Stimulated activated CD8-positive, alpha-beta memory T cell treated with anti-CD3 and anti-CD28 coated beads, Interleukin-12 subunit alpha, Interleukin-12 subunit beta, amount 100 ng/mL, for 24 hours (primary cell): ENCODE measurements at regions not wholly inside any gene's neighbourhood (a gene's known extent, or its start where the extent isn't known, plus 50 kb on each side); places are given as distances from the start of the nearest gene placed in this dataset.

ENCODE experiments used
- DNase-seq: peaks from one replicate; pipeline ENCODE4 v3.0.0-alpha.2; 2020; ENCODE audit errors: extremely low read depth

DNA sequence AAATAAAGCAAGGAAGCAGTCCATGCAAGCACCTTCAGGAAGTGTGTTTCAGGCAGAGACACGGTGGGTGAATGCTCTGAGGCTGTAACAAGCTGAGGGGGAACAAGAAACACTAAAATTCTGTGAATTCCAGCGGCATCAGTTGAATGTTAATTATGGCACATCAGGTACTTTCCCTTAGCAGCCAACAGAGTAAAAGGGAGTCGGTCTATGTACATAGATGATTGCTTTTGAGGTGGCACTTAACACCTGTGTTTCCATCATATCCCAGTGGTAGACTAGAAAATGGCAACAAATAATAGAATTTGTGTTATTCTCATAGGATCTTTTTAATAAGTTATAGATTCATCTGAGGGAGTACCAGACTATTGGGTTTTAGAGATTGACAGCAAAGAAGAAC lies 481.0 kb upstream of the KLF6 start:
- no peak for DNase-seq

DNA sequence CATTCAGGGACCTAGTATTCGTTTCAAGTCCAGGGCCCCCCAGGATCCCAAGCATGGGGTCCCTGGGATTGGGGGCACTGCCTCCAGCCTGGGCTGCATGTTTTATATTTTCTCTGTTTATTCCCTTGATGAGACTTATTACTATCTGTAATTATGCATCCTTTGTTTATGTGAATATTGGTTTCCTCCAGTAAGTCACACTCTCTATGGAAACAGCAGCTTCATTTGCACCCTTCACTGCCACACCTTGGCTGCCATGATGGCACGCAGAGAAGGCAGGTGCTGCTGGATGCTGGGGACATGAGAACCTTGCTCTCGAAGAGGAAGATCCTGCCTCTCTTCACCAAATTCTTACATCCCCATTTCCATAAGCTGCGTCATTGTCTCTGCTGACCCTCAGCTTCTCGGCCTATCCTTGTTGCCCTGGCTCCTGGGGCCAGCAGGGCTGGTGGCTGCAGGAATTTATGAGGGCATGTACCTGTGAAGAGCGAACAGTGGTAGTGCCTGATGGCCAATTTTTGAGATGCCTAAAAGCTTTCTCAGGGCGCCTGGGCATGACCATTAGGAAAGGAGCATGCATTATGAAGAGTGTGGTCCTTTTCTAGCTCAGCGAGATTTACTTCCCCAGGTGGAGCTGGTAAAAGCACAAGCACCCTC lies 479.3 kb upstream of the KLF6 start:
- no peak for DNase-seq

DNA sequence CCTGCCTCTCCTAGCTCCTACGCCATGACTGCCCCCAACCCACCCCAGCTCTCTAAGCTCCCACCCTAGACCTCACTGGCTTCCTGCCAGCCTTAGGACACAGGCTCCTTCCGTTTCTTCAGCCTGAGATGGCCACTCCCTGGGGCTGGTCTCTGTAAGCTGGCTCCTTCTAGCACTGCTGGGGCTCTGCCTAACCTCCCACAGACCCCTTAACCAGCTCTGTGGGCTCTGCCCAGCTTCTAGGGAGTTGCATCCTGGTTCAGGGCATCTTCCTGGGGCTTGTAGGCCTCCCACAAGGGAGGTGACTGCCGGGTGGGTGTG lies 478.6 kb upstream of the KLF6 start:
- DNase-seq = no peak

DNA sequence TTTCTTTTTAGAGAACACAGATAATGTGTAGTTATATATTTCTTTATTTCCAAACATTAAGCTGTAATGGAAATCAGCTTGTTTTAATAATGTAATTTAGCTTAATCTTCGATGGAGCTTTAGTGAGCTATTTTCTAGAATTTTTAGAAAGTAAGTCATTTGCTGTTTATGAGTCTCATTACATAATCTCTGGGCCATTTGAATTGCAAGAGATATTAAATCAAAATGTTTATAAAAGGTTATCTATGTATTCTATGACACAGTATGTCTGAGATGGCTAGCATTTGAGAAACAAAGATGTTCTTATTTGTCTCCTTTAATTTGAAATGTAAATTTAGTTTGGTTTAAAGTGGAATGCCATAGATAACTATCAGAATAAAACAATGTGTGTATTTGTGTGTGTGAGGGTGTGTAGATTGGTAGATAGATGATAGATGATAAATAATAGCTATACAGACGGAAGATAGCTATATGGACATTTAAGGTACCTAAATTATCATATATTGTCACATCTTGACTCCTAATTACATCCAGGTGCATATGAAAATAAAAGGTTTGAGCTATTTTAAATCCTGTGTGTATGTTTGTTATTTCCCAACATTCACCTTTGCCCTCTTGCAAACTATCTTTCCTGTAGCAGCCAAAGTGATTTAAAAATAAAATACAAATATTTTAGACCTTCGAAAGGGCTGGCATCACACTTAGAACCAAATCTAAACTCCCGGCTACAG lies 478.0 kb upstream of the KLF6 start:
- no peak for DNase-seq

DNA sequence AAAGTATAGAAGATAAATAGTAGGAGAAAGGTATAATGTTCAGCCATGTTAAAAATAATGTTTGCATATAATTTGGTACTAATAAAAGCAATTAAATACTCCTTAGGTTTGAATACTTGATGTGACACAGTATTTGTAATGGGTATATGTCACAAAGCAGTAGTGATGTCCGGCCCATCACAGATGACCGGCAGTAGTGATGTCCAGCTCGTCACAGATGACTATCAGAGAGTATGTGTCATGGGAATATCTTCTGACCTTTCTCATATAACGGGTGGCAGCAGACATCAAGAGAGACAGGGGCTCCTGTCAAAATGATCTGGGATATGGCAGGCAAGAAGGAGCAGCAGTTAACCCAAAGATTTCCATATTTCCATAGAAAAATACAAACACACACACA lies 477.4 kb upstream of the KLF6 start:
- no peak for DNase-seq

DNA sequence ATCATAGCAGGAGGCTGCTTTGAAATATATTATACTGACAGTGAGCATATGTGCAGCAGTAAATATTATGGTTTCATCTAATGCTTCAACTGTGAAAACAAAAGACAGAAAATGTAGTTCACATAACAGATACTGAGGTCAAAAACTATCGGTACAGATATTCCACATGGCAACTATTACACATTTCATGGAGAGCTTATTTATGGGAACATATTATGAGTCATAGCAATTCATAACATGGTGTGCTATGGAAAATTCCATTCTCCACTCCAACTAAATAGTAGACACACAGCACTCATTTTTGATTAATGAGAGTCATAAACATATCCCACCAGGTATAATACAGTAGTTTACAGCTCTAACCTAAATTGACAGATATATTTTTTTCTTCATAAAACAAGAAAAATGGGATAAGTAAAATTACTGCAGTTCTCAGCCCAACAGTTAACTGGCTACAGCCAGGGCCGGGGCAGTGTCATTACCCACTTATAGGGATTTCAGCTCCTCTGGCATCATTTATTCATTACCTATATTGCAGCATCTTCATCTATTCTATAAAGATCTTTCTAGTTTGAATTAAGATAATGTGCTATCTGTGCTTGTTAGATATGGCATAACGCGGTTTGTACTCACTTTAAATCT lies 475.6 kb upstream of the KLF6 start:
- DNase-seq = no peak

DNA sequence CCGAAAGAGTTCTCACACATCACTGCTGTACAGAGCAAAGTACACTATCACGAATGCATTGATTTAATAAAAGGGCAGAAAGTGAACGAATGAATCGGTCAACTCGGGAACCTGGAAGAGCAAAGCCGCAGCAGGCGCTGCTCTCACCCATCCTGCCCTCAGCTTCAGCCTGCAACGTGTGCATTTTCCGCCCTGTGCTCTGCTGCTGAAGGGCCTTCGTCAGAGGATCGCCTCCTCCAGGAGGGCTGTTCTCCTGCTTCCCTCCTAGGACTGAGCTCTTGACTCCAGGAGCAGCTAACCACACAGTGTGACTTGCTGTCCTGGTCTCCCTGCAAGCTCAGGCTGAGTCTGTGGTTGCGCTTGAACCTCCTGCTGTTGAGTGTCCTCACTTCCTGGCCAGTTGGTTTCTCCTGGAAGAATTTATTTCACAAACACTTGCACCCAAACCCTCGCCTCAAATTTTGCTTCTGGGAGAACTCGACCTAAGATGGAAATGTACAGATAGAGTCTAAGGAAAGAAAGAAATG lies 473.0 kb upstream of the KLF6 start:
- DNase-seq = no peak

DNA sequence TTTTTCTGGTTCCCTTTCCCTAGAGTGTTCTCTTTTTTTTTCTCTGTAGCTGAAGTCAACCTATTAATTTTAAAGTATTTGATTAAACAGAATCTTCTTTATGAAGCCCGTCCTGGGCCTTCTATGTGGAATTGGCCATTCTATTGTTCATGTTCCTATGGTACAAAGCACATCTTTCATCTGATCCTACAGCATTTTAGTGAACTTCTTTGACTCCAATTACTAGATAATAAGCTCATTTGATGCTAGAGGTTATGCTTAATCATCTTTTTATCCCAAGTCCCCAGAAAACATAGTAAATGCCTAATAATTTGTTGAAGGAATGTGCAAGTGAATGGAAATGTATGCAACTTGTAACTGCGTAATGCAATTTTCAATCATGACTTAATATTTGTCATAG lies 472.0 kb upstream of the KLF6 start:
- DNase-seq = no peak

DNA sequence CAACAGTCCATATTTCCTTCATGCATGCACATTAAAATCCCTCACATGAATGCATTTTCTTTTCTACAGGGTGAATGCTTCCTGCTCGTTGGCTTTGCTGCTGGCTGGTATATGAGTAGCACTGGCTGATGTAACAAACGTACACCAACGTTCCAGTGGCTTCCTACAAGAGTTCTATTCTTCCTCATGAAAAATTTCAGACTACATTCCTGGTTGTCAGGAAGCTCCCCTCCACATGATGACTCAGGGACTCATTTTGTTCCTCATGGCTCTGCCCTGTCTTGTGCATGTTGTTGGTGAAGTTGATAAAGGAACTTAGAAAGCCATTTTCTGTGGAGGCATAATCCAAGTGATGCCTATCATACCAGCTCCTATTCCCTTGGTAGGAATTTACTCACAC lies 470.7 kb upstream of the KLF6 start:
- no peak for DNase-seq

DNA sequence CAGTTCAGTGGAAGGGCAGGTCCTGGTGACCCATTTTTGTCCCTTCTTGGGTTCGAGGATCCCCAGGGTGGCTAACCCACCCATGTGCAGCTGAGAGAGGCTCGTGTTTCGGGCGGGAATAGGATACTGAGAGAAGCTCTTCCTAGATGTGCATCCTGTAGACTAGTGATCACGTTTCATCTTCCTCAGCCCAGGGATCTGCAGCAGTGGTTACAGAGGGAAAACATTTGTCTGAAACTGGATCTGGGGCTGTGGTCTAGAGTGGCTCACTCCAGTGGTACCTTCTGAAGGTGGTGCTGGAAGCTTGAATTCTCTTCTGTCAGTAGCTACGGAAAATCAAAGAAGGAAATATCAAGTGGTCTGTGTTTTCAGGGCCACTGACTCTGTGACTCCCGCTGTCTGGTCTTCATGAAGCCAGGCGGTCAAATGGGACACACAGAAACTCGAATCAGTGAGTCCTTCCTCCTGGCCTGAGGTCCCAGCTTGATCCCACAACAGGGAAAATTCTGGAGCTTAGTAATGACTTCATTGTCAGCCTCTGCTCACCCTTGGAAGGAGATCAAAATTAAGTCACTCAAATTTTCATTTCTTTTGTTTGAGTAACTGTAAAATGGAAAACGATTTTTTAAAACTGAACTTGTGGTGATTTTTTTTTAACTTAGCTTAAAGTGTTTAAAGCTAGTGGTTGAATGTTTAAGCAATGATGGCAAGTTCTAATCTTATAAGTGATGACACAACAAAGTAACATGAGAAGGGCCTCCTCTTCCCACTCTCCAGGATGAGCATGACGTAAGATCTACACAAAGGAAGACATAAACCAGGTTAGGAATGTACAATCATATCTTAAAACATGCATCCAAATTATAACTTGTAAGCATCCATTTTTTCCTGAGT lies 469.3 kb upstream of the KLF6 start:
- no peak for DNase-seq

DNA sequence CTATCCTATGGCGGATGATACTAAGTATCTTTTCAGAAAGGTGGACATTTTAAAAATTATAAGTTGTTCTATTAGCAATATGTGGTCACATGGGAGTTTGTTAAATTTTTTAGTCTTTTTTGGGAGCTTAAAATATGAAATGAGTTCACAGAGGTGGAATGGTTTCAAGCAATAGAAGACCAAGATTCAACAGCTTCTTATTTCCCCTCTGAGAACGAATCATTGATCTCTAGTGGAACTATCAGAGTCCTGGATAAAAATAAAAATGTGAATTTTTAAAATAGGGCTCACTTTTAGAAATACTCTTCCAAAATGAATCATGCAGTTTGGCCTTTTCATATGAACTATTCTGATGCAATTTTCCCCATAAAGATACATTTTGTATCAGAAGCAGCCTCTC lies 467.7 kb upstream of the KLF6 start:
- DNase-seq = no peak

DNA sequence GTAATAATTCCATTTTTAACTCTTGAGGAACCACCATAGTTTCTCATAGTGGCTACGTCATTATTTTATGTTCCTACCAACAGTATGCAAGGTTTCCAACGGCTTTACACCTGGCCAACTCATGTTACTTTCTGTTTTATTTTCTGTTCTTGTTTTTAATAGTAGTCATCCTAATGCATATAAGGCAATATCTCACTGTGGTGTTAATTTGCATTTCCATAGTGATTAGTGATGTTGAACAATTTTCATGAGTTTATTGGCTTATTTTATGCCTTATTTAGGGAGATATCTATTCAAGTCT lies 465.5 kb upstream of the KLF6 start:
- no peak for DNase-seq

DNA sequence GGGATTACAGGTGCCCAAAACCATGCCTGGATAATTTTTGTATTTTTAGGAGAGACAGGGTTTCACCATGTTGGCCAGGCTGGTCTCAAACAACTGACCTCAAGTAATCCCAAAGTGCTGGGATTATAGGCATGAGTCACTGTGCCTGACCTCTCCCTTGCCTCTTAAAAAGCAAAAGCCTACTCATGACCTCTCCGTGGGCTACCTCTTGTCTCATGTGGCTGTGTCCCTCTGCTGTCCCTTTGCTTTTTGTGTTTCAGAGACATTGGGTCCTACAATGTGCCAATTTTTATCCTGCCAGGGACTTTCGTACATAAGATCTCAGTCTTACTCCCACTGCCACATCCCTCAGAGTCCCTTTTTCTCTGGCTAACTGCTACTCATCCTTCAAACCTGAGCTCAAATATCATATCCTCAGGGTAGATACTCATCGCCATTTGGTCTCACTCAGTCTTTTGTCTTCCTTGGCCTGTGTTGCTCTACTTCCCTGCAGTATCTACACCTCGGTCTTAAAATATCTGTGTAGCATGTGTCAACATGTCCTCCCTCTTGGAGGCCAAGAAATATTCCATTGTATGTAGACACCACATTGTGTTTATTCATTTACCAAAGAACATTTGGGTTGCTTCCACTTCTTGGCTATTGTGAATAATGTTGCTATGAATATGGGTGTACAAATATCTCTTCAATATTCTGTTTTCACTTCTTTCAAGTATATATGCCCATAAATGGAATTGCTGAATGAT lies 465.0 kb upstream of the KLF6 start:
- DNase-seq = no peak

DNA sequence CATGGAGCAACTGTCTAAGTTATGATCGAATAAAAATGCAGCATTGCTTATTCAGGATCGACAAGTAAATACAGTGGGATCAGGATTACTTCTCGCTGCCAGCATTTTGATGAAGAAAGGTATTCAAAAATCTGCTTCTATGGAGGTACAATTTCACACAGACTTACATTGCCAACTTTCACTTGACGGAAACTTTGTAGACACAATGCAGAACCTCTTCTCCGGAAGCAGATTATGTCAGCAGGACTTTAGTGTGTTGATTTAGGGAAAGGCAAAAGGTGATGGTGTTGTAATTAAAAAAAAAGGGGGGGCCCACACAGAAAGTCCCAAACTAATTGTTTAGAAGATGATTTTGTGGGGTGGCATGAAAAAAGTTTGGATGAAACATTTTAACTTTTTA lies 462.4 kb upstream of the KLF6 start:
- no peak for DNase-seq

DNA sequence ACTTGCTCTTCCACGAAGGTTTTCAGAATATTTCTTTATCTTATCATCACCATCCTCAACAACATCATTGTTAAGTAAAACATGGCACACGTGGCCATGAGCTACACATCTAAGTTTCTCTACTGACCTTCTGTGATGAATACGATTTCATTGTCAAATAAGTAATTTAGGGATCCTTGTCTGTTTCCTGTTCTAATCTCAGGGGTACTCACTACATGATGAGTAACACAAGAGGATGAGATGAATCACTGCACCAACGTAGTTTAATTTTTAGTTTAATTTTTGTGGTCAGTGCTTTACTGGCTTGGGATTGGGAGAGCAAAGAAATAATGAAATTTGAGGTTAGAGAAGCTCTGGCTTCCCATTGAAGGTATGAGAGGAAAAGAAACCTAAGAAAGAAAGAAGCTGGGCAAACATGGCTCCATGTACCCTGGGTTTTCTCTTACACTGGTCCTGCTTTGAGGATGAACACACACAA lies 461.9 kb upstream of the KLF6 start:
- no peak for DNase-seq

DNA sequence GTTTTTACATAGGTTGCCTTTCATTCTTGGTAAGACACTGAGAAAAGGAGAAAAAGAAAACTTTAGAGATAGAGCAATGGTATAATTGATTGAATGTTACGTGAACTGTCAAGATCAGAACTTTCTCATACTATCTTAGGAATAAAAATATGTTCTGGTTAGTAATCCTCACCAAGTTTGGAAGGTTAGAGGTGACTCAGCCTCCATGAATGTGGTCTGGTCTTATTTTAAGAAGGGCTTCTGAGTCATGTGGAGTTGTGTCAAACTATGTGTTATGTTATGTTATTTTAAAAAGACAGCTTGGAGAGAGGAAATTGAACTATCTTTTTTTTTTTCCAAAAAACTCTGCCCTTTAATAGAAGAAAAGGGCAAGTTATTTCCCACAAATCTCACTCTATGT lies 458.6 kb upstream of the KLF6 start:
- no peak for DNase-seq

DNA sequence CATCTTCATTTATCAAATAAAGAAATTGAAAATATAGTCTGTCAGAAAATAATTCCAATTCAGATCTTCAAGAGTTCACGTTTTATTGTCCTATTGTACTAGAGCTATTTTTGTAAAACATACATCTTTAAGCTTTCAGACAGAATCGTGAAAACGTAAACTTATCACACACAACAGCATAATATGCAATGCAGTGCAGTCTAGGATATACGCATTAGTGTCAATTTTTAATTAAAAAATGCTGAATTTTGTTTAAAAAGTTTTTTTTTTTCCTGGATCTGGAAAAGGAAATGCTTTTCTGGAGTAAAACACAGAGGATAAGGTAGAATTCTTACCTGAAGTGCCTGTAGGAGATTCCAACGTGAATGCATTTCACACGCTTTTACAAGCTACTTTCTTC lies 458.2 kb upstream of the KLF6 start:
- DNase-seq = no peak

DNA sequence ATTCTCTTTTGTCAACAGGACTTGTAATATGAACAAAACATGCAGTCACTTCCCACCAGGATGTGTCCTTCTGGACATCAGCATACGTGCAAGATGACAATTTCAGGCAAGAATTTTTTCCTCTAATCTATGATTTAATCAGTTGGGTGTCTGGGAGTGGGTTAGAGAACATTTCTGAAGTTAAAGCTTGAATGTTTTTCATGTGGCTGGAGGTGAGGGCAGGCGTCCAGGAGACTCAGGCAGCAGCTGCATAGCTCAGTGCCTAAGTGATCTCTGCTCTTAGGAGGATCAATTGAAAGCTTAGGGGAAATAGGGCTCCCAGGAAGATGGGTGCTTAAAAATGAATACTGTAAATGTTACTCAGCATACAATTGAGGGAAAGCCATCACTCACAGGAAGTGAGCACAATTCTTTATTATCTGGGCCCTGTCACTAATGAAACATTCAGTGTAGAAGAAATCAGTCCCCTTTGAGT lies 457.6 kb upstream of the KLF6 start:
- DNase-seq = no peak

DNA sequence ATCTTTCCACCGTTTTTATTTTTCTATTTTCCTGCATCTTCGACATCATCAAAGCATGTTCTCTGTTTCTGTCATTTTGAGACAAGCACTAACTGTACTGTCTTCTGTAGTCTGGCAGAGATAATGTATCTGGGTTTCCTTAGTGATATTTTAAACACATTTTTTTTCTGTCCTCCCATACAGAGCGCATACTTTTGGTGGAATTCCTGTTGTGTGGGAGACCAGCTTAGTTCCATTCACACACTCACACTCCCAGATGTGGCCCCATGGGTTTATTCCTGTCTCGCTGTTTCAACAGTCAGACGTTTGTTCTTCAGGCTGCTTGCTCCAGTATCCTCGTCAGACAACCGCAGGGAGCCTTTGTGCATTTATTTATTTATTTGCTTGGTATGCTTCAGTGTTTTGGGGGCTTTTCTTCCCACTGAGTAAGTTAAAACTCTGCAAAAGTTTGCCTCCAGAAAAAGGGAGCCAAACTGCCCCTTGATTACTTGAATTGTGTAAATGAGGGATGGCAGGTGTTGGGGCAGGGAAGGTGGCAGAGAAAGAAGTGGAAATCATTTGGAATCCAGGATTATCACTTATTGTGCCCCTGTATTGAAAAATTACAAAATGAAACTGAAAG lies 456.8 kb upstream of the KLF6 start:
- no peak for DNase-seq

DNA sequence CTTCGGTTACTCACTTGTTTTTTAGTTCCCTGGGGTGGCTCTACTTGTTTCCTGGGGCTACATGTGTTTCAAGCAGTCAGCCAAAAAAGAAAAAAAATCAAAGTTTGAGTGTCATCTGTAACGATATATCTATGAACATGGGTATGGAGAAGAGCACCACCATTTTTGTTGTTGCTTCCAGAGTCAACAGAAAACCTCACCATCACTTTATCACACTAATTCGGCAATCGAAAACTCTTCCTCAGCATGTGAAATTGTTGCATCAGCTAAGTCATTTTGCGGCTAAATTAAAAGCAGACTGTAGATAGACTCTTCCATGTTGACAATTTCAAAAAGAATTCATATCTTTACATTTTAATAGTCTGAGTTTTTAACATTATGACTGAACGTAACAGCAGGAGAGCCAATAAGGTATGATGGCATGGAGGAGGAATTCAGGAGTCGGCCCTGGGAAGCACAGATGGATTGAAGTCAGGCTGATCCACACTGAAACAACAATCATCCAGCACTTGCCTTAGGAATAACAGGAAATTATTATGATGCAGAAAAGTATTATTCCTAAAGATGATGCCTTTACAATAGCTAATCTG lies 455.7 kb upstream of the KLF6 start:
- DNase-seq = no peak

DNA sequence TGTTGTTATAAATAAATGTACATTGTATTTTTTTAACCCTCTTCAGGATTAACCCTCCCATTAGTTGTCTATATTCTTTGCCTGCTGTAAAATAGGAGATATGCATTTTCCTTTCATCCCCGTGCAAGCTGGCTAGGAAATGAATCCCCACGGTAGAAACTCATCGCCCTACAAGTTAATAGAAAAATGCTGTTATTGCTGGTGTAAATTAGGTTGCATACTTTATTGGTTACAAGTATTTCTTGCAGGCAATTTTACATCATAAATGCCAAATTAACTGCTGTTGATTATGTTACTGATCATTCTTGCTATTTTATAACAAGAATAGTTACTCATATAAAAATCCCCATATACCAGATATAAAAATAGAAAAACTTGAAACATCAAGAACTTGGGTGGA lies 454.2 kb upstream of the KLF6 start:
- DNase-seq = no peak
